Gastrocnemius medialis (tissue), 4 donors: ENCODE measurements at regions not wholly inside any gene's neighbourhood (a gene's known extent, or its start where the extent isn't known, plus 50 kb on each side); places are given as distances from the start of the nearest gene placed in this dataset.

Experiments
- CTCF ChIP-seq, 5 experiments: fragments of 450-650 bp in 3 of 5; fragments of 200-600 bp in 2 of 5; sonication (generic) in 2 of 5; IDR thresholded peaks in 4 of 5; conservative IDR thresholded peaks in 1 of 5; 1 replicate in 4 of 5; 2 replicates in 1 of 5; pipeline ENCODE4 v1.5.1; 2016 to 2019; ENCODE audit warnings: antibody characterized with exemption in 5 of 5, mild to moderate bottlenecking in 3 of 5, moderate library complexity in 3 of 5
- POLR2A ChIP-seq, 2 donors: fragments of 450-650 bp; IDR thresholded peaks; one replicate each; pipeline ENCODE4 v1.6.1; 2017; ENCODE audit warnings: antibody characterized with exemption in 2 of 2, mild to moderate bottlenecking in 2 of 2, moderate library complexity in 2 of 2

GRCh38 chr3:64318001-64318400, 92.7 kb upstream of the PRICKLE2 start:
- TF ChIP-seq CTCF (IDR thresholded peaks at IDR 0.05 in 4 of 5, conservative IDR thresholded peaks at IDR 0.05 in 1 of 5) (no peak), POLR2A (IDR thresholded peaks at IDR 0.05) (no peak)
